CD14-positive monocyte (primary cell): ENCODE measurements at regions not wholly inside any gene's neighbourhood (a gene's known extent, or its start where the extent isn't known, plus 50 kb on each side); places are given as distances from the start of the nearest gene placed in this dataset.

Source experiments
- DNase-seq, 3 donors: peaks; one replicate each; pipeline ENCODE4 v3.0.0-alpha.2; 2011 to 2022
- H2AFZ ChIP-seq: 2 replicates; pipeline ENCODE4 v1.6.0; 2012; ENCODE audit warnings: mild to moderate bottlenecking, low read depth, low read length, inconsistent platforms; ENCODE audit not compliant: insufficient read depth, poor library complexity, severe bottlenecking
- H3K27ac ChIP-seq, 2 donors: 1 replicate in 1 of 2; 2 replicates in 1 of 2; pipeline ENCODE4 v1.5.1; 2012 to 2013; ENCODE audit warnings: low read length in 2 of 2, control low read depth in 1 of 2, inconsistent platforms in 1 of 2, low read depth in 1 of 2, mild to moderate bottlenecking in 1 of 2
- H3K27me3 ChIP-seq, 2 donors: one replicate each; pipeline versions ENCODE4 v1.6.0 to v1.6.1; 2011 to 2013; ENCODE audit warnings: low read length in 2 of 2; ENCODE audit not compliant: control insufficient read depth in 2 of 2, insufficient read depth in 2 of 2
- H3K36me3 ChIP-seq, 2 donors: replicated peaks in 1 of 2; 1 replicate in 1 of 2; 2 replicates in 1 of 2; pipeline versions ENCODE4 v1.5.1 to v1.6.1; 2012 to 2013; ENCODE audit warnings: low read length in 2 of 2, control low read depth in 1 of 2, inconsistent platforms in 1 of 2, mild to moderate bottlenecking in 1 of 2; ENCODE audit not compliant: insufficient read depth in 2 of 2, control insufficient read depth in 1 of 2
- H3K4me1 ChIP-seq, 2 donors: 1 replicate in 1 of 2; 2 replicates in 1 of 2; pipeline versions ENCODE4 v1.5.1 to v1.6.1; 2012 to 2013; ENCODE audit warnings: low read length in 2 of 2, control low read depth in 1 of 2, inconsistent platforms in 1 of 2, mild to moderate bottlenecking in 1 of 2, moderate library complexity in 1 of 2; ENCODE audit not compliant: insufficient read depth in 2 of 2, control insufficient read depth in 1 of 2
- H3K4me2 ChIP-seq: replicated peaks from 2 replicates; pipeline ENCODE3; 2012; ENCODE audit warnings: low read length, moderate library complexity, mild to moderate bottlenecking; ENCODE audit not compliant: poor library complexity, severe bottlenecking; ENCODE audit errors: extremely low read depth
- H3K4me3 ChIP-seq, 3 experiments: fragments of 200-600 bp in 1 of 3; sonication (generic) in 1 of 3; replicated peaks in 1 of 3; 1 replicate in 2 of 3; 2 replicates in 1 of 3; pipeline ENCODE4 v1.5.1; 2011 to 2013; ENCODE audit warnings: low read length in 3 of 3, mild to moderate bottlenecking in 3 of 3, control low read depth in 2 of 3, low read depth in 2 of 3, inconsistent platforms in 1 of 3, moderate library complexity in 1 of 3
- H3K79me2 ChIP-seq: 2 replicates; pipeline ENCODE4 v1.6.0; 2012; ENCODE audit warnings: mild to moderate bottlenecking, control low read depth, inconsistent platforms, low read length, moderate library complexity; ENCODE audit not compliant: insufficient read depth
- H3K9ac ChIP-seq: 2 replicates; pipeline ENCODE4 v1.6.0; 2017; ENCODE audit warnings: low read length, mild to moderate bottlenecking; ENCODE audit not compliant: insufficient read depth, poor library complexity, severe bottlenecking
- H3K9me3 ChIP-seq, 2 donors: replicated peaks in 1 of 2; 1 replicate in 1 of 2; 2 replicates in 1 of 2; pipeline versions ENCODE4 v1.5.1 to v1.6.1; 2012 to 2013; ENCODE audit warnings: low read length in 2 of 2, control low read depth in 1 of 2; ENCODE audit not compliant: control insufficient read depth in 1 of 2, insufficient read depth in 1 of 2
- H4K20me1 ChIP-seq: 2 replicates; pipeline ENCODE4 v1.6.0; 2012; ENCODE audit warnings: mild to moderate bottlenecking, low read length, control low read depth, moderate library complexity; ENCODE audit not compliant: insufficient read depth
- H3K27ac Mint-ChIP-seq, 7 donors: one replicate each; pipeline ENCODE4 v1.8.0; 2020; ENCODE audit warnings: mild to moderate bottlenecking in 7 of 7, mixed read lengths in 7 of 7, moderate library complexity in 6 of 7, inconsistent platforms in 2 of 7
- H3K27me3 Mint-ChIP-seq, 3 donors: one replicate each; pipeline ENCODE4 v1.8.0; 2021 to 2022; ENCODE audit warnings: low read depth in 3 of 3, mild to moderate bottlenecking in 3 of 3, mixed read lengths in 3 of 3, moderate library complexity in 3 of 3, inconsistent platforms in 1 of 3
- H3K36me3 Mint-ChIP-seq, 2 donors: one replicate each; pipeline ENCODE4 v1.8.0; 2020; ENCODE audit warnings: mixed read lengths in 2 of 2, inconsistent platforms in 1 of 2, mild to moderate bottlenecking in 1 of 2
- H3K4me1 Mint-ChIP-seq: one replicate; pipeline ENCODE4 v1.8.0; 2020; ENCODE audit warnings: mild to moderate bottlenecking, mixed read lengths
- H3K4me3 Mint-ChIP-seq, 2 donors: one replicate each; pipeline ENCODE4 v1.8.0; 2020; ENCODE audit warnings: mild to moderate bottlenecking in 2 of 2, mixed read lengths in 2 of 2, moderate library complexity in 1 of 2
- H3K9me3 Mint-ChIP-seq, 7 donors: one replicate each; pipeline ENCODE4 v1.8.0; 2020 to 2022; ENCODE audit warnings: mixed read lengths in 7 of 7, mild to moderate bottlenecking in 6 of 7, moderate library complexity in 6 of 7, inconsistent platforms in 2 of 7
- WGBS: methylation state at CpG from one replicate; pipeline ENCODE4 v1.1.5; 2013; ENCODE audit warnings: missing lambda C conversion rate; ENCODE audit not compliant: insufficient coverage; 5-methylcytosine and 5-hydroxymethylcytosine counted together
- intact Hi-C, 2 donors: fragments of 100-400 bp; cut with micrococcal nuclease; formaldehyde crosslinking; loops; one replicate each; pipeline versions ENCODE4 v1.15.0 to v1.15.1; 2023
- TF ChIP-seq, protein P1 (sequence below): fragments of 200-600 bp; IDR thresholded peaks from one replicate; pipeline ENCODE4 v1.8.0; 2022; ENCODE audit warnings: antibody characterized with exemption, mild to moderate bottlenecking

DNA sequence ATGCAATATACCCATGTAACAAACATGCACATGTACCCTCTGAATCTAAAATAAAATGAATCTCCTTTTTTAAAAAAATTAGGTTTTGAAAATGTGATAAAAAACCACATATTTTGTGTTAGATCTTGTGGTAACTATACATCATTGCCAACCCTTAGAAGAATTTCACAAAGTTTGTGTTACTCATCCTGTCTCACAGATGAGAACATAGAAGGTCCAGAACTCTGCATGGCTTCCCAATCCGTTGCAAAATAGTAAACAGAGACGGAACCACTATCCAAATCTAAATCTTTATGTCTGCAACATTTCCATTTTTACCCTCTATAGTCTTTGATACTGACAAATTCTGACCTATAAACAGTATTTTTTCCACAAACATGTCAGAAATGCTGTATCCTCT lies 759.9 kb downstream of the KCNJ2 start:
- WGBS = 100% methylated on average over 2 of the region's 2 CpGs
- Histone ChIP-seq H3K27ac (no peak overlapping the region), H3K27me3 (no peaks in the 10 kb centered on the region), H3K9me3 (peaks cover 0 to 5% of the 10 kb centered on the region in 2 donors), H3K4me2 (no peak overlapping the region), H3K9ac (no peak overlapping the region), H3K36me3 (no peaks in the 10 kb centered on the region), H3K4me1 (no peaks in the 10 kb centered on the region), H3K4me3 (no peak overlapping the region), H4K20me1 (no peaks in the 10 kb centered on the region), H3K79me2 (no peaks in the 10 kb centered on the region), H2AFZ (no peak overlapping the region)
- intact Hi-C loops = no loop called here
- Mint-ChIP-seq H3K27ac (no peak overlapping the region), H3K27me3 (peaks cover 0 to 1% (median 0%) of the 10 kb centered on the region in 3 donors), H3K9me3 (peaks cover under 1 to 5% (median 3%) of the 10 kb centered on the region in 7 donors), H3K36me3 (no peaks in the 10 kb centered on the region), H3K4me3 (no peak overlapping the region), H3K4me1 (no peaks in the 10 kb centered on the region)
- no peak for DNase-seq
- TF ChIP-seq, protein P1, sequence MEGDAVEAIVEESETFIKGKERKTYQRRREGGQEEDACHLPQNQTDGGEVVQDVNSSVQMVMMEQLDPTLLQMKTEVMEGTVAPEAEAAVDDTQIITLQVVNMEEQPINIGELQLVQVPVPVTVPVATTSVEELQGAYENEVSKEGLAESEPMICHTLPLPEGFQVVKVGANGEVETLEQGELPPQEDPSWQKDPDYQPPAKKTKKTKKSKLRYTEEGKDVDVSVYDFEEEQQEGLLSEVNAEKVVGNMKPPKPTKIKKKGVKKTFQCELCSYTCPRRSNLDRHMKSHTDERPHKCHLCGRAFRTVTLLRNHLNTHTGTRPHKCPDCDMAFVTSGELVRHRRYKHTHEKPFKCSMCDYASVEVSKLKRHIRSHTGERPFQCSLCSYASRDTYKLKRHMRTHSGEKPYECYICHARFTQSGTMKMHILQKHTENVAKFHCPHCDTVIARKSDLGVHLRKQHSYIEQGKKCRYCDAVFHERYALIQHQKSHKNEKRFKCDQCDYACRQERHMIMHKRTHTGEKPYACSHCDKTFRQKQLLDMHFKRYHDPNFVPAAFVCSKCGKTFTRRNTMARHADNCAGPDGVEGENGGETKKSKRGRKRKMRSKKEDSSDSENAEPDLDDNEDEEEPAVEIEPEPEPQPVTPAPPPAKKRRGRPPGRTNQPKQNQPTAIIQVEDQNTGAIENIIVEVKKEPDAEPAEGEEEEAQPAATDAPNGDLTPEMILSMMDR = no peak

DNA sequence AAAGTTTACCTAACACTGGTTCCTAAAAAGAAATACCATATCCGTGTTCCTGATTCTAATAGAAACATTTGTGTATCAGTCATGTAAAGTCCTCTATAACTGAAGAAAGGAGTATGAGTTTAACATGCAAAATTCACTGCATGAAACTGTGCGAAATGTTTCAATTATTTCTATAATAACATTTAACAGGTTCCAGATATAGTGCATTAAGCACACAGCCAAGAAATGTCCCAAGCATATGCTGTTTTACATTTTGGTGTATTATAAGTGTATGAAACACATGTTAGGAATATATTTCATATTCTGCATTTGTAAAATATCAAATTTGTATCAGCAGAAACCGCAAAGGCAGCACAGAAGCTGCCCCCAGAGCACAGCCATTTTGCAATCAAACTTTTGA lies 764.9 kb downstream of the KCNJ2 start:
- no peaks in the 10 kb centered on the region for H3K36me3 ChIP-seq
- WGBS = no CpG with 5 or more reads among the region's 3 CpGs
- H3K27me3 ChIP-seq = no peaks in the 10 kb centered on the region

More for the DNA sequence above, 764.9 kb downstream of the KCNJ2 start:
- H3K4me2 ChIP-seq = no peak overlapping the region
- no peaks in the 10 kb centered on the region for H3K36me3 Mint-ChIP-seq
- DNase-seq = no peak
- intact Hi-C loops = no loop called here
- H2AFZ ChIP-seq = no peak overlapping the region
- no peaks in the 10 kb centered on the region for H3K79me2 ChIP-seq
- TF ChIP-seq, protein P1 = no peak
- H3K27ac Mint-ChIP-seq = no peak overlapping the region
- H3K4me1 ChIP-seq = no peaks in the 10 kb centered on the region
- H3K4me1 Mint-ChIP-seq = no peaks in the 10 kb centered on the region
- peaks cover 0 to 7% (median 3%) of the 10 kb centered on the region in 7 donors for H3K9me3 Mint-ChIP-seq
- no peak overlapping the region for H3K27ac ChIP-seq
- no peak overlapping the region for H3K4me3 Mint-ChIP-seq
- H3K27me3 Mint-ChIP-seq = no peaks in the 10 kb centered on the region
- no peak overlapping the region for H3K9ac ChIP-seq
- H4K20me1 ChIP-seq = no peaks in the 10 kb centered on the region
- H3K9me3 ChIP-seq = no peaks in the 10 kb centered on the region
- no peak overlapping the region for H3K4me3 ChIP-seq
